ENCODE measurements at regions not wholly inside any gene's neighbourhood (a gene's known extent, or its start where the extent isn't known, plus 50 kb on each side); places are given as distances from the start of the nearest gene placed in this dataset.
"Not testable (repeated sequence)": the region's sequence is repeated elsewhere in the genome, so short reads cannot be mapped to it uniquely, and the experiment has no call there.

- DNase-seq (ENCODE audit: low read depth in 3 of 3, low spot score in 2 of 3): not testable (repeated sequence)
Measured at GRCh38 chr1:30517666-30518065, 205.7 kb downstream of the MATN1 start.

GRCh38 chr1:30517241-30517640 lies 206.1 kb downstream of the MATN1 start:
- DNase-seq (ENCODE audit: low read depth in 3 of 3, low spot score in 2 of 3): not testable (repeated sequence)

- DNase-seq (ENCODE audit: low read depth in 3 of 3, low spot score in 2 of 3): no peak
Measured at GRCh38 chr1:30516485-30516858, 206.9 kb downstream of the MATN1 start.

DNA sequence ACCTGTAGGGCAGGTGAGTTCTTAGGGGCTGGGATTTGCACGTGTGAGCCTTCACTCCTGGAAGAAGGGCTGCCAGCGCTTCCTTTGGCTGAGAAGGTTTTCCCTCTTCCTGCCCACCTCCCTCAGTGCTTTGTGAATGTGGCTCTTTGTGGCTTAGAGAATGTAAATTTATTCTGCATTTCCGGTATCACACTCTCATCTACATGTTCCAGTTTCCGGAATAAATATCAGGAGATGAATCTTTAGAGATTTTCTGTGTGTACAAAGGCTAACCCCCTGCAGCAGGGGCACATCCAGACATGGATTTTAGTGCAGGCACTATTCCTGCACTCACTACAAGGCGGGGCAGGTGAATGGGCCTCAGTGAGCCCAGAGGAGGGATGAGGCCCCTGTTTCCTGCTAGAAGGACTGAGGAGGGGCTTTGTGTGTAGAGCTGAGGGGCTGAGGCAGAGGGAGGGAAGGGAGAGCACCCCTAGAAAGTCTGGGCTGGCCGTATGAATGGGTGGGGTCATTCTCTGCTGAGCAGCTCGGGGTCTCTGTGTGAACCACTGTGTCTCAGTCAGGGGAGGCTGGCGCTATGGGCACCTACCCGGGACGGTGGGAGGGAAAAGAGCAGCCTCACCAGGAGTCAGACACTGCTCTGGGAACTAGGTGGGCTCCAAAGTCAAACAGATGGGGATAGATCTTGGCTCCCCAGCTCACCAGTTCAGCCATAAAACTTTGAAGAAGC lies 207.5 kb downstream of the MATN1 start:
- no peak for DNase-seq (ENCODE audit: low read depth in 3 of 3, low spot score in 2 of 3)

DNA sequence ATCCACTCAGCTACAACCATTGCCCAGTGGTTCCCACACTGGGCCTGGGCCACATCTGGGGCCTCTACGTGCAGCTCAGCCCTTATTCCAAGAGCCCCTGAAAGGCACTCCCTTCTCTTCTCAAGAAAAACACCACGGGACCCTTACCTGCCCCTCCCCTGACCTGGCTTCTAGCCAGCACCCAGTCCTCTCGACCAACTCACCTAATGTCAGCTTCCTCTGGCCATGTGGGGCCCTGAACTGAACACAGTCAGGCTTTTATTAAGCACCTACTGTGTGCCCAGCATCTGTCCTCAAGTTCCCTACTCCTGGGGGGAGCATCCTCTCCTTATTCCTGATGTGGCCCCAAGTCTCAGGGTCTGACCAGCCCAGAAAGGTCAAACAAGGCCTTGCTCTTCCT lies 208.4 kb downstream of the MATN1 start:
- DNase-seq (ENCODE audit: low read depth in 3 of 3, low spot score in 2 of 3): no peak

DNA sequence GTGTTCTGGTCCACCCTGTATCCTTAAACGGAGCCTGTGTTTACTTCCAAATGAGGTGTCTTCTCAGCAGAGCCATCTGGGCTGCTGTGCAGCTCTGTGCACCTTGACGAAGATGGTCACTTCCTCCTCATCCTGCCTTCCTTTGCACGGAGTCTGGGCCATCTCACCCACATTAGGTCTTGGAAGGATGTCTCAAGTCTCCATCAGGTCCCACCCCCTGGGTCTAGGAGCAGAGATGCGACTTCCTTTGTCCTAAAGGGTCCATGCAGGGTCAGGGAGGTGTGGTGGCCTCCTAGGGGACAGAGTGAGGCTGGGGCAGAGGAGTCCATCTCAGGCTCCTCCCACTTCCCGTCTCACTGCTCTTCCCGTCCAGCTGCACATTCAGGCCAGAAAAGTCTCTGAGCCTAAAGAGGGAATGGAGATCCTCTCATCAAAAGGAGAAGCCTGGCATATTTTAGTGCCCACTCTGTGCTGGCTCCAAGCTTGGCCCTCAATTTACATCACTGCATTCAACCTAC lies 209.2 kb downstream of the MATN1 start:
- DNase-seq (ENCODE audit: low read depth in 3 of 3, low spot score in 2 of 3): no peak

GRCh38 chr1:30513396-30514136 lies 209.8 kb downstream of the MATN1 start:
- DNase-seq (ENCODE audit: low read depth in 3 of 3, low spot score in 2 of 3): no peak

DNA sequence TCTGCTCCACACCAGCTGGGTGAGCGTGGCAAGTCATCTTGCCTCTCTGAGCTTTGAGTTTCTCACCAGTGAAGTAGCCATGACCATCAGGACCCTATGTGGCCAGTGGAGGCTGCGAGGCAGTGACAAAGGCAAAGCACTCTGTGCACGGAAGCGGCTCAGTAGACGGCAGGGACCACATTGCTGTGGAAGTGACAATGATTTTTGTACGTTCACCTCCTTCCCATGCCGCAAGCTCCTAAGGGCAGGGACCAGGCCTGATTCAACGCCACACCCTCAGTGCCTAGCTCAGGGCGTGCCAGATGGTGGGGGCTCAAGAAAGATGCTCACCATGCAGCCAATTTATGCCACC lies 210.5 kb downstream of the MATN1 start:
- no peak for DNase-seq (ENCODE audit: low read depth in 3 of 3, low spot score in 2 of 3)

DNA sequence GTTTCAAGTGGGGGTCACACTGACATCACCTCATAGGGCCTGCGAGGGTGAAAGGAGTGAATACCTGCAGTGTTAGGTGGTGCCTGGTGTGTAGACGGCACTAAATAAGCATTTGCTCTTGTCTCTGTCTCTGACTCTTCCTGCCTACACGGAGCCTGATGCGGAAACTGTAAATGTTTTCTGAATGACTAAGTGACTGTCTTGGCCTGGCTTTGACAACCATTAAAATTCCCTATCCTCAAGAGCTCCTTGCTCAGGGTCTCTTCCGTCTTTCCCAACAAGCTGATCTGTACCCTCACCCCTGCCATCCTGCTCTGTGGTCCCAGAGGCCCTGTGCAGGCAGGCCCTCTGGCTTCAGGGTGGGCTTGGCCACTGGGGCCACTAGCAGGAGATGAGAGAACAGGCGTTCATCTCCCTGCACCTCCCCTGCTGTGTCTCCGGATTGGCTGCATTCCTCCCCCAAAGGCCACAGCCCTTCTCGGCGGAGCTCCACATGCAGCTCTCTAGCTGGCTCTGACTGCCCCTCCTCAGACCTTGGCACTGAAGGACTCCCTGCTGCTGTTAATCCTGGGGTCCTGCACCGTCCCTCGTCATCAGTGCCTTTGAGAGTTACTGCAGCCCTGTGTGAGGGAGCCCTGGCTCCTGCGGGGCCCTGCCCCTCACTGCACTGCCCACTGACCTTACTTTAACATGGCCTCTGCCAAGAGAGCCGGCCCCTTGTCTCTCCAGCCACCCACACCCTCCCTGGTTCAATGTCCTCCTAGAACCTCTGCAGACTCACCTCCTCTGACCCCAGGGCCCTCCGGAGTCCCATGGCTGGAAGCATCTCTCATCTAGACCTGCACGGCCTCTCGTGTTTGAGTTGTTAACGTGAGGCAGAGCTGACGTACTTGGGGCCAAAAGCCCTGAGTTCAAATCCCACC lies 211.1 kb downstream of the MATN1 start:
- no peak for DNase-seq (ENCODE audit: low read depth in 3 of 3, low spot score in 2 of 3)

- no peak for DNase-seq (ENCODE audit: low read depth in 3 of 3, low spot score in 2 of 3)
Measured at GRCh38 chr1:30511563-30511962, 211.8 kb downstream of the MATN1 start.

- no peak for DNase-seq (ENCODE audit: low read depth in 3 of 3, low spot score in 2 of 3)
Measured at GRCh38 chr1:30511106-30511505, 212.3 kb downstream of the MATN1 start.

GRCh38 chr1:30509670-30510069 lies 213.7 kb downstream of the MATN1 start:
- DNase-seq (ENCODE audit: low read depth in 3 of 3, low spot score in 2 of 3): no peak

DNA sequence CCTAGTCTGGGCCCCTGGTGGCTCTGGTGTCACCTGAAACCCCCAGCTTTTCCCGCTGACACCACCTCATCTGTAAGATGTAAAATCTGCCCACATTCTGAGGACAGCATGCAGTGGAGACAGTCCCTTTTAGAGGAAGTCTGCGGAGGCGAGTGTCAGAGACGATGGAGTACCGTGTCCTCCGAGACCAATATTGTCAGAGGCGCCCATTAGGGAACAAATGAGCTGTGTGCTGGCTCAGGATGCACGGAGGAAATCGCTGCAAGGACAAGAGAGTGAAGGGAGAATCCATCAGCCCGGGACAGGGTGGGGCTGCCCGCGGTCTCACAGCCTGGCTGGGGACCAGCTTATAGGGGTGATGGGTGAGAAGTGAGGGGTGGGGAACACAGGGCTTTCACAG lies 214.8 kb downstream of the MATN1 start:
- DNase-seq (ENCODE audit: low read depth in 3 of 3, low spot score in 2 of 3): no peak

DNA sequence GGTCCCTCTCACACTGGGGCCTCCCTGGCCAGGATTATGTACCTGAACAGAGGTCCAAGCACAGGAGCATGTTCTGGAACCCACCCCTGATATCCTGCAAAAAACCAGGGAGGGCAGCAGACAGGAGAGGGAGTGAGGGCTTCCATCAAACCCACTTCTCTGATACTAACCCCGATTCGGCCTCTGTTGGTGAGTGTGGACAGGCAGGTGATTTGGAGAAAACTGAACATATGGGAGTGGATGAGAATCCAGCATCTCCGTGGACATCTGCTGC lies 215.3 kb downstream of the MATN1 start:
- no peak for DNase-seq (ENCODE audit: low read depth in 3 of 3, low spot score in 2 of 3)

DNA sequence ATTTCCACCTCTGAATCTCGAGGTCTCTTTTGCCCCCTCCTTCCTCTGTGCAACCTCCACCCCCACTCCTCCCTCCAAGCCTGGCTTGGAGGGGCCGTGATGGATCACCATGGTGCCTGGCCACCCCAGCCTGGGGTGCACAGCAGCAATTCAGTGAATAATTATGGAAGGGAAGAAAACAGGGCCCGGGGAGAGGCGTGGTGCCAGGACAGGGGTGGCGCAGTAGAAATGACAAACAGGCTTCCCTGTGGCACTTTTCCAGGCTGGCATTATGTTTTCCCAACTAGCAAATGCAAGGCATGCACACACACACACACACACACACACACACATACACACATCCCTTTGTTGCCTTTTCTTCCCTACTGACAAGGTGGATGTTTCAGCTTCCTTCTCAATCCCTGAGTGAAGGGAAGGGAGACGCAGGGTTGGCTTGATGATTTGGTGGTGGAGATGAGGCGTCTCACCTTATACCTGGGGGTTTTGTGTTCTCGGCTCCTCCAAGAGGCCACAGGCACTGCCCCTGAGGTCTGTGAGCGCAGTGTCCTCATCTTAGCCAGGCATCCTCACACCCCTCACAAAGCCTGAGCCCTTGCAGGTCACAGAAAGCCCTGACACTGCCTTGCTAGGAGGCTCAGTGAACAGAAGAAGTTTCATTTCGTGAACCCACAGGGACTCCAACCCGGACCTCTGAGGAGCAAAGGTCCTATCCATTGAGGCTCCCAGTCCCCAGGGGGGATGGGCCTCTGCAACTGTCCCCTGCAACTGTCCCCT lies 215.8 kb downstream of the MATN1 start:
- no peak for DNase-seq (ENCODE audit: low read depth in 3 of 3, low spot score in 2 of 3)

DNA sequence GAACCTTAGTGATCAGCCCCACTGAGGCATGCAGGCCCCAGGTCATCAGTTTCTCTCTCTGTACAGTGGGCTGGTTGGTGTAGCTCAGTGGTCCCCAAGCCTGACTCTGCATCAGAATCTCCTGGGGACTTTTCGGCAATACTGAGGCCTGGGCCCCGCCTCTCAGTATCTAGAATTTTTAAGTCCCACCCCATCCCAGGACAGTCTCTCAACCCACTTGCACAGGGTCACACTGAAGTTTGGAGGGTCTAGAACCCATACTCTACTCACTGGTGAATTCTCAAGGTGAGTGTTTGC lies 216.4 kb downstream of the MATN1 start:
- DNase-seq (ENCODE audit: low read depth in 3 of 3, low spot score in 2 of 3): no peak

GRCh38 chr1:30506291-30507015 lies 216.9 kb downstream of the MATN1 start:
- DNase-seq (ENCODE audit: low read depth in 3 of 3, low spot score in 2 of 3): no peak

DNA sequence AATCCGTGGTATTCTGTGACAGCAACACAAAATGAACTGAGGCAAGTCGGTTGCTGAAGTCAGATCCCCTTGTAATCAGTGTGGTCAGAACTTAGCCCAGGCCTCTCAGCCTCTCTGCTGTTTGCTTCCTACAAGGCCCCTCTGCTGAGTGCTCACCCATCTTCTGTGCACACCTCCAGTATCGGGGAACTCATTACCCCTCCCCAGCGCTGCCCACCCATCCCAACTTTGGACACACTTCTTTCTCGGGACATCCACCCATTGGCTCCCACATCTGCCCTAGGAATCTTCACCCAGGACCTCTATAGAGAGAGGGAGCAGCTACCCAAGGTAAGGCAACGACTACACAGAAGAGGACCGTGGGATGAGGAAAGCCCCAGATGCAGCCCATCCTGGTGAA lies 217.5 kb downstream of the MATN1 start:
- DNase-seq (ENCODE audit: low read depth in 3 of 3, low spot score in 2 of 3): no peak

DNA sequence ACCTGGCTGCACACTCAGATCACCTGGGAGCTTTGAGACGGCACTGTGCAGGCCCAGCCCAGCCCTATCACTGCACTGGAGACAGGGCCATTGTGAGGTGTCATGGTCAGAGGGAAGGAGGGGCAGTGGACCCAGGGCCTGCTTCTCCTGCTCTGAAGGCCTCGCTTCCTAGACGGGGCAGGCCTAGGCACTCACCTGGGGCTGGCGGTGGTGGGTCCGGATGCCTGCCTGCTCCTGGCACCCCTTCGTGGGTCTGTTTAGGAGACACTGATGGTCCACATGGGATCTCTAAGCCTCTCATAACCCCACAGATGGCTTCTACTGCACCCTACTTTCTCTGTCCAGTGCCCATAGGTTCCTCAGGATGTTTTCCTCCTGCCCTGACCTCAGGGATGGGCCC lies 230.9 kb downstream of the MATN1 start:
- DNase-seq (ENCODE audit: low read depth in 3 of 3, low spot score in 2 of 3): no peak

DNA sequence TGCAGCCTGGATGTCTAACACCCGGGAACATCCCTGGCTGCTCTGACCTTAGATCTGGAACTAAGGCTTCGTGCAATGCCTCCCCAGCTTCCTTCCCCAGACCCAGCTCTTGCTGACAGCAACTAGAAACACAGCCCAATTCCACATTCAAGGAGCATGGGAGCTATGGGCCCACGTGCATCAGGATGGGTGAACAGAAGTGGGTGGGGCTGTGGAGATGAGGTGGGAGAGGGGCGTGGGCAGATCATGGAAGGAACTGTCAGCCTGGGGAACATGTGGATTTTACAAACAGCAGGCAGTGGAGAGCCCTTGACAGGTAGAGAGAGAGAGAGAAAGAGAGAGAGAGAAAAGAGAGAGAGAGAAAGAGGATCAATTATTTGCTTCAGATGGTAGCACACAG lies 231.6 kb downstream of the MATN1 start:
- no peak for DNase-seq (ENCODE audit: low read depth in 3 of 3, low spot score in 2 of 3)
